Aorta (tissue), 5 donors: ENCODE measurements at regions not wholly inside any gene's neighbourhood (a gene's known extent, or its start where the extent isn't known, plus 50 kb on each side); places are given as distances from the start of the nearest gene placed in this dataset.

Experiments
- ATAC-seq: fragments of 200-7000 bp; cut with Tn5 transposase; one replicate; pipeline ENCODE4 v1.9.1; 2022; ENCODE audit warnings: moderate library complexity; ENCODE audit not compliant: low FRiP score
- DNase-seq, 2 donors: peaks; one replicate each; pipeline ENCODE4 v3.0.0-alpha.2; 2020
- H3K27ac ChIP-seq, 2 donors: one replicate each; pipeline ENCODE4 v1.5.1; 2013; ENCODE audit warnings: low read length in 2 of 2, mild to moderate bottlenecking in 2 of 2, moderate library complexity in 2 of 2, control low read depth in 1 of 2, inconsistent platforms in 1 of 2, low read depth in 1 of 2
- H3K27me3 ChIP-seq, 2 donors: one replicate each; pipeline ENCODE4 v1.6.1; 2013; ENCODE audit warnings: control low read depth in 1 of 2, low read length in 1 of 2, mild to moderate bottlenecking in 1 of 2, moderate library complexity in 1 of 2; ENCODE audit not compliant: insufficient read depth in 2 of 2, control insufficient read depth in 1 of 2
- H3K36me3 ChIP-seq, 2 donors: one replicate each; pipeline ENCODE4 v1.6.1; 2013; ENCODE audit warnings: control low read depth in 1 of 2, low read length in 1 of 2, mild to moderate bottlenecking in 1 of 2; ENCODE audit not compliant: insufficient read depth in 2 of 2, control insufficient read depth in 1 of 2
- H3K4me1 ChIP-seq, 2 donors: one replicate each; pipeline ENCODE4 v1.6.1; 2013; ENCODE audit warnings: low read length in 2 of 2, control low read depth in 1 of 2, mild to moderate bottlenecking in 1 of 2, moderate library complexity in 1 of 2; ENCODE audit not compliant: insufficient read depth in 2 of 2, control insufficient read depth in 1 of 2
- H3K4me3 ChIP-seq, 2 donors: one replicate each; pipeline ENCODE4 v1.5.1; 2013; ENCODE audit warnings: low read length in 2 of 2, control low read depth in 1 of 2, mild to moderate bottlenecking in 1 of 2
- H3K9me3 ChIP-seq: one replicate; pipeline ENCODE4 v1.6.1; 2013; ENCODE audit warnings: mild to moderate bottlenecking, low read length; ENCODE audit not compliant: control insufficient read depth
- WGBS, 2 donors: extraction: QIAGEN DNeasy Blood & Tissue Kit; methylation state at CpG; one replicate each; pipeline ENCODE4 v1.1.7; 2013; 5-methylcytosine and 5-hydroxymethylcytosine counted together
- intact Hi-C, 2 donors: fragments of 100-400 bp; cut with DNase I; formaldehyde crosslinking; loops; one replicate each; pipeline versions ENCODE4 v1.14.2 to v1.15.0; 2022
- donor health status: healthy with polysubstance abuse.
- donor health status: Bipolar disorder and iron deficiency.
- donor health status: DM: no; HTN: no; CAD: no.
- donor health status: DM: no; HTN: no; CAD: no.
- donor health status: DM: yes; HTN: yes; CAD: no.

- 19 to 24% methylated on average over 11 of the region's 11 CpGs for WGBS, 2 donors
- H3K4me3 ChIP-seq = no peak overlapping the region
- H3K27me3 ChIP-seq = no peaks in the 10 kb centered on the region
- no peak for DNase-seq
- H3K4me1 ChIP-seq = no peaks in the 10 kb centered on the region
- H3K36me3 ChIP-seq = no peaks in the 10 kb centered on the region
- ATAC-seq = no peak
- intact Hi-C loops = loop anchor here in 1 of 2 donors (5.0 kb wide), 2 partner anchors 129 to 189 kb away; no protein-coding TSS in a partner anchor
- no peak overlapping the region for H3K27ac ChIP-seq
- no peaks in the 10 kb centered on the region for H3K9me3 ChIP-seq
Measured at GRCh38 chr11:116641561-116642045, 131.2 kb downstream of the BUD13 start.

- H3K27me3 ChIP-seq = no peaks in the 10 kb centered on the region
- intact Hi-C loops = loop anchor here in 1 of 2 donors (5.0 kb wide), 2 partner anchors 129 to 189 kb away; no protein-coding TSS in a partner anchor
- H3K9me3 ChIP-seq = no peaks in the 10 kb centered on the region
- H3K36me3 ChIP-seq = no peaks in the 10 kb centered on the region
- WGBS, 2 donors = 82 to 87% methylated on average over 7 of the region's 7 CpGs
- ATAC-seq (no peak), DNase-seq (no peak)
- H3K27ac ChIP-seq = no peak overlapping the region
- no peaks in the 10 kb centered on the region for H3K4me1 ChIP-seq
- no peak overlapping the region for H3K4me3 ChIP-seq
Measured at GRCh38 chr11:116640641-116641402, 132.0 kb downstream of the BUD13 start.

- Histone ChIP-seq H3K9me3 (no peaks in the 10 kb centered on the region), H3K4me1 (no peaks in the 10 kb centered on the region), H3K36me3 (no peaks in the 10 kb centered on the region), H3K27me3 (no peaks in the 10 kb centered on the region), H3K4me3 (no peak overlapping the region), H3K27ac (no peak overlapping the region)
- no peak for ATAC-seq
- 80 to 84% methylated on average over 6 of the region's 6 CpGs for WGBS, 2 donors
- intact Hi-C loops = no loop called here
- no peak for DNase-seq
Measured at GRCh38 chr11:116638463-116638862, 134.3 kb downstream of the BUD13 start.

DNA sequence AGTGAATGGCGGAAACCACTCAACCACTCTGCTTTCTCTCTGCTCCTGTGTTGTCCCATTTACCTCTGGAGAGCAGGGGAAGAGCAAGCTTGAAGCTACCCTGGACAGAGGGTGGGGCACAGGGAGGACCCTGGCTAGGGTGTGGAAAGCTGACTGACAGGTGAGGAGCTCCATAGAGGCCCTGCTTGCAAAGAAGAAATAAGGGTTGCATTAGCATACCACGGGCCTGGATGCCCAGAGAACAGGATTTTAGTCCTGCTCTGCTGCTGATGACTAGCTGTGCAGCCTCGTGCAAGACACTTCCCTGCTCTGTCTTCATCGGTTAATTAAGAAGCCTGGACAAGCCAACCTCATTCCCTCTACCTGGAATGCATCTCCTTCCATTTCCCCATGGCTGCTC, 135.0 kb downstream of the BUD13 start:
- intact Hi-C loops = no loop called here
- no peak for ATAC-seq

GRCh38 chr11:116636341-116636929, 136.4 kb downstream of the BUD13 start:
- Histone ChIP-seq H3K36me3 (no peaks in the 10 kb centered on the region), H3K4me3 (no peak overlapping the region), H3K4me1 (no peaks in the 10 kb centered on the region), H3K9me3 (no peaks in the 10 kb centered on the region), H3K27ac (no peak overlapping the region), H3K27me3 (no peaks in the 10 kb centered on the region)
- no peak for DNase-seq
- WGBS, 2 donors = 67 to 71% methylated on average over 15 of the region's 15 CpGs
- intact Hi-C loops = no loop called here
- no peak for ATAC-seq

More for the DNA sequence above, 135.0 kb downstream of the BUD13 start:
- no peaks in the 10 kb centered on the region for H3K4me1 ChIP-seq
- 70 to 73% methylated on average over 4 of the region's 4 CpGs for WGBS, 2 donors
- no peaks in the 10 kb centered on the region for H3K9me3 ChIP-seq
- no peak overlapping the region for H3K27ac ChIP-seq
- no peak overlapping the region for H3K4me3 ChIP-seq
- H3K36me3 ChIP-seq = no peaks in the 10 kb centered on the region
- no peak for DNase-seq
- H3K27me3 ChIP-seq = no peaks in the 10 kb centered on the region

DNA sequence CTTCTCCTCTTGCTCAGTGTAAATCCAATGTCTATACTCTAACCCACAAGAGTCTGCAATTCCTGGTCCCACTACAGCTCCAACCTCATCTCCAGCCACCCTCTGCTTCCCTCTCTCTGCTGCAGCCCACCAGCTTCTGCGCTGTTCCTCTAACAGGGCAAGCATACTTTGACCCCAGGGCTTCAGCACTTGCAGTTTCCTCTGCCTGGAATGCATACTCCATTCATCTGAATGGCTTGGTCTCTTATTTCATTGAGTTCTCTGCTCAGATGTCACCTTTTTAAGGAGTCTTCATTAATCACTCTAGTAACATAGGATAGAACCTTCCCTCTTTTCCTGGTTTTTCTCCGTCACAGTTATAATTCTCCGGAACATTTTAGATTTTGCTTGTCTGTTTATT, 141.6 kb downstream of the BUD13 start:
- no peak overlapping the region for H3K4me3 ChIP-seq
- H3K36me3 ChIP-seq = no peaks in the 10 kb centered on the region
- no peaks in the 10 kb centered on the region for H3K4me1 ChIP-seq
- H3K27ac ChIP-seq = no peak overlapping the region
- peaks cover 6% of the 10 kb centered on the region for H3K9me3 ChIP-seq
- WGBS, 2 donors = 45 to 74% methylated on average over 3 of the region's 3 CpGs
- DNase-seq (no peak), ATAC-seq (no peak)
- no peaks in the 10 kb centered on the region for H3K27me3 ChIP-seq
- intact Hi-C loops = no loop called here

- no peaks in the 10 kb centered on the region for H3K27me3 ChIP-seq
- no peaks in the 10 kb centered on the region for H3K36me3 ChIP-seq
- 68 to 85% methylated on average over 1 of the region's 1 CpG for WGBS, 2 donors
- H3K4me1 ChIP-seq = no peaks in the 10 kb centered on the region
- no peak overlapping the region for H3K4me3 ChIP-seq
- DNase-seq = no peak
- intact Hi-C loops = no loop called here
- no peaks in the 10 kb centered on the region for H3K9me3 ChIP-seq
- ATAC-seq = no peak
- H3K27ac ChIP-seq = no peak overlapping the region
Measured at GRCh38 chr11:116618461-116618860, 154.3 kb downstream of the BUD13 start.

DNA sequence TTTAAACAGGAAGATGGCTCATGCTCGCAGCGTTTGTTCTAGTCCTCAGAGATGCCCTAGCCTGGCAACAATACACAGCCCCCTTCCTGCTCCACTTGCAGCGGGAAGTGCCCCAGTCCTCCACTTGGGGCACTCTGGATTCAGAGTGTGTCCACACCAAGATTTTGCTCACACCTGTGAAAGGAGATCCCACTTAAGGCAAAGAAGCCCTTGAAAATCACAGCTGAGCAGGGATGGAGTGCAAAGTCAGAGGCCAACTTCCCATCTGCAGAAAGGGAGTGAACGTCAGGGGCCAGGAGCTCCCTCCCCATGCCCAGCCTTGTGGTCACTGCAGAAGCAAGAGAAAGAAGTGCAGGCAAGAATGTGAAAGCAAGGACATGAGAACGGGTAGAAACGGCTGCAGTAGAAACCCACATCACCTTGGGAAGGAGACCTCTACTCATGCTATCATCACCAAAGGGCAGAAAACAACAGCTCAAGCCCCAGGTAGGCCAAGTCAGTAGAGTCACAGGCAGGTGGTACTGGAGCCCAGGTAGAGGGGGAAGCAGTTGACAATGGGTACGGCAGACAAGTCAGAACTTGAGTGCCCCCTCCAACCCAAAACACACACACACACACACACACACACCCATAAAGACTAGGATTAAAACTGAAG, 157.4 kb downstream of the BUD13 start:
- H3K9me3 ChIP-seq = peaks cover 7% of the 10 kb centered on the region
- no peaks in the 10 kb centered on the region for H3K27me3 ChIP-seq
- WGBS, 2 donors = 67 to 69% methylated on average over 7 of the region's 7 CpGs
- DNase-seq = no peak
- H3K36me3 ChIP-seq = no peaks in the 10 kb centered on the region
- no peak overlapping the region for H3K27ac ChIP-seq
- ATAC-seq = no peak
- H3K4me3 ChIP-seq = no peak overlapping the region
- intact Hi-C loops = no loop called here
- H3K4me1 ChIP-seq = no peaks in the 10 kb centered on the region
